Calu3 (cell line): ENCODE measurements at regions not wholly inside any gene's neighbourhood (a gene's known extent, or its start where the extent isn't known, plus 50 kb on each side); places are given as distances from the start of the nearest gene placed in this dataset.

Experiments used
- BruUV-seq: library from RNA; stranded (reverse); fragments of 400-500 nt; replicated peaks from 2 replicates; lab custom pipeline; 2021; lab: Mats Ljungman, UMichigan
- CTCF ChIA-PET: fragments of 300-600 bp; sonication (Branson Sonifier 250); formaldehyde crosslinking; loops from one replicate; lab custom pipeline; 2022; ENCODE audit warnings: antibody characterized with exemption; lab: Charles Lee
- DNase-seq: peaks from one replicate; pipeline ENCODE4 v3.0.0; 2022
- H3K27ac Mint-ChIP-seq: one replicate; pipeline ENCODE4 v1.8.0; 2022; ENCODE audit warnings: mixed read lengths; ENCODE audit not compliant: unreplicated experiment
- H3K27me3 Mint-ChIP-seq: one replicate; pipeline ENCODE4 v1.8.0; 2022; ENCODE audit warnings: mixed read lengths; ENCODE audit not compliant: unreplicated experiment
- H3K36me3 Mint-ChIP-seq: one replicate; pipeline ENCODE4 v1.8.0; 2022; ENCODE audit warnings: mild to moderate bottlenecking, moderate library complexity, mixed read lengths; ENCODE audit not compliant: insufficient read depth, unreplicated experiment
- H3K4me1 Mint-ChIP-seq: one replicate; pipeline ENCODE4 v1.8.0; 2022; ENCODE audit warnings: mild to moderate bottlenecking, low read depth, mixed read lengths; ENCODE audit not compliant: unreplicated experiment
- H3K4me3 Mint-ChIP-seq: one replicate; pipeline ENCODE4 v1.8.0; 2022; ENCODE audit warnings: mild to moderate bottlenecking, low read depth, moderate library complexity, mixed read lengths; ENCODE audit not compliant: unreplicated experiment
- H3K9me3 Mint-ChIP-seq: one replicate; pipeline ENCODE4 v1.8.0; 2022; ENCODE audit warnings: low read depth, mixed read lengths; ENCODE audit not compliant: unreplicated experiment
- CTCF ChIP-seq: fragments of 200-600 bp; IDR thresholded peaks from one replicate; pipeline ENCODE4 v1.8.0; 2022; ENCODE audit warnings: antibody characterized with exemption; ENCODE audit not compliant: unreplicated experiment
- intact Hi-C: fragments of 100-400 bp; cut with micrococcal nuclease; formaldehyde crosslinking; loops from one replicate; pipeline ENCODE4 v1.10.0; 2022; ENCODE audit not compliant: unreplicated experiment

- DNase-seq = no peak
- Mint-ChIP-seq H3K9me3 (peaks cover 2% of the 10 kb centered on the region), H3K4me1 (no peaks in the 10 kb centered on the region), H3K36me3 (no peaks in the 10 kb centered on the region), H3K27me3 (no peaks in the 10 kb centered on the region), H3K4me3 (no peak overlapping the region), H3K27ac (no peak overlapping the region)
- intact Hi-C loops = no loop called here
- CTCF ChIA-PET = no interaction called here
- BruUV-seq = no TSS peak
- no peak for TF ChIP-seq CTCF
Observed at GRCh38 chr19:29442910-29443309, 82.9 kb upstream of the VSTM2B start.

DNA sequence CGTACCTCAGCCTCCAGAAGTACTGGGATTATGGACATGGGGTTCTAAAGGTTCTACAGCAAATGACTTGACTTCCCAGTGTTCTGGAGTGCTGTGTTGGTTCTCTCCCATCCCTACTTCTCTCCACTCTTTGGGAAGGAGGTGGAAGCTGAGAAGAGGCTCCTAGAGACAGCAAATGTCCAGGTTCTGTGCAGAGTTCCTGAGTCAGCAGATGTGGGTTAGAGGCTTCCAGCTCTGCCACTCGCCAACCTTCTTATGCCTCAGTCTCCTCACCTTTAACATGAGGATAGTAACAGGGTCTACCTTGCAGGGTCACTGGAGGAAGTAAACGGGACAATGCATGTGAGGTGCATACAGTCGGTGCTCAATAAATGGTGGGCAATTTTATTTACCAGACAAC is 80.5 kb upstream of the VSTM2B start:
- no TSS peak for BruUV-seq
- intact Hi-C loops = no loop called here
- Mint-ChIP-seq H3K4me3 (no peak overlapping the region), H3K9me3 (no peaks in the 10 kb centered on the region), H3K27ac (no peak overlapping the region), H3K36me3 (no peaks in the 10 kb centered on the region), H3K27me3 (peaks cover 1% of the 10 kb centered on the region), H3K4me1 (no peaks in the 10 kb centered on the region)
- no peak for DNase-seq
- CTCF ChIA-PET = no interaction called here
- no peak for TF ChIP-seq CTCF

GRCh38 chr19:29446361-29446760 is 79.4 kb upstream of the VSTM2B start:
- Mint-ChIP-seq H3K4me3 (no peak overlapping the region), H3K27ac (no peak overlapping the region), H3K36me3 (no peaks in the 10 kb centered on the region), H3K27me3 (peaks cover 12% of the 10 kb centered on the region), H3K4me1 (no peaks in the 10 kb centered on the region), H3K9me3 (no peaks in the 10 kb centered on the region)
- CTCF ChIA-PET = no interaction called here
- TF ChIP-seq CTCF = no peak
- no peak for DNase-seq
- intact Hi-C loops = no loop called here
- BruUV-seq = no TSS peak

DNA sequence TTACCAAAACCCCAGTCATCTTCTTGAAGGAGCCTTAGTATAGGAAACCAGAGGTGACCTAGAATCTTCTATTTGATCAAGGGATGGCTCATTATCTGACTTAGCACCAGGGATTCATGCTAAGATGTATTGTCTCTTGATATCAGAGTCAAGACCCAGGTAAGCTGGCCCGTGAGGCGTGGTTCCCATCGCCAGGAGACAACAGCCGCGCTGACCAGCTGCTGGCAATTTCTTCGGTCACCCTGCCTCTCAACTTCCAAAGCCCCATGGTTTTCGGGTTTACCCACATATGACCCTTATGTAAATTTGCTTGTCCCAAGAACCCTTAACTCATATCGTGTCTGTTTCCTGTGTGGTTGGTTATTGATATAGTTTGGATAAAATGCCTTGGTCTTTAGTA is 77.7 kb upstream of the VSTM2B start:
- intact Hi-C loops = no loop called here
- no peak for TF ChIP-seq CTCF
- Mint-ChIP-seq H3K27ac (no peak overlapping the region), H3K4me1 (no peaks in the 10 kb centered on the region), H3K9me3 (no peaks in the 10 kb centered on the region), H3K27me3 (peaks cover 18% of the 10 kb centered on the region), H3K36me3 (no peaks in the 10 kb centered on the region), H3K4me3 (no peak overlapping the region)
- no peak for DNase-seq
- CTCF ChIA-PET = no interaction called here
- no TSS peak for BruUV-seq
